NCI-H2196 (cell line): ENCODE measurements at regions not wholly inside any gene's neighbourhood (a gene's known extent, or its start where the extent isn't known, plus 50 kb on each side); places are given as distances from the start of the nearest gene placed in this dataset.
"Not testable (repeated sequence)": the region's sequence is repeated elsewhere in the genome, so short reads cannot be mapped to it uniquely, and the experiment has no call there.

ENCODE experiments used
- DNase-seq: peaks from one replicate; lab custom pipeline; 2025; ENCODE audit not compliant: unreplicated experiment; lab: John Stamatoyannopoulos, UW

DNA sequence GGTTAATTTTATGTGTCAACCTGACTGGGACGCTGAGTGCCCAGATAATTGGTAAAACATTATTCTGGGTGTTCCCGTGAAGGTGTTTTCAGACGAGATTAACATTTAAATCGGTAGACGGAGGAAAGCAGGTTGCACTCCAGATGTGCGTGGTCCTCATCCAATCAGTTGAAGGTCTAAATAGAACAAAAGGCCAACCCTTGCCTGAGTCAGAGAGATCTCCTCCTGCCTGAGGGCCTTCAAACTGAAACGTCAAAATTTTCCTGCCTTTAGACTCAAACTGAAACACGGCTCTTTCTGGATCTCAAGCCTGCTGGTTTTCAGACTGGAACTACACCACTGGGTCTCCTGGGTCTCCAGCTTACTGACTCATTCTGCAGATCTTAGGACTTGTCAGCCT is 70.9 kb downstream of the NPIPA5 start:
- DNase-seq = not testable (repeated sequence)

DNA sequence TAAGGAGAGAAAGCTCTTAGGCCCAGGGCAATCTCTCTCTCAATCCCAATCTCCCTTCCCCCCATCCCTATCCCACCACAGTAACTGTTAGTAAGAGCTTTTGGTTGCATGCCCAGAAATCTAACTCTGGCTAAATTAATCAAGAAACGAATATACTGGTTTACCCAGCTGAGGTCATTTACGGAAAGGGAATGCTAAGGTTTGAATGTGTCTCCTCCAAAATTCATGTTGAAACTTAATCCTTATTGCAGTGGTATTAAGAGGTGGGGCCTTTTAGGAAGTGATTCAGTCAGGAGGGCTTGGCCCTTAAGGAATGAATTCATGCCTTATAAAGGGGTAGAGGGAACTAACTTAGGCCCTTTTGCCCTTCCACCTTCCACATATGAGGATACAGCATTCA is 72.2 kb downstream of the NPIPA5 start:
- not testable (repeated sequence) for DNase-seq

DNA sequence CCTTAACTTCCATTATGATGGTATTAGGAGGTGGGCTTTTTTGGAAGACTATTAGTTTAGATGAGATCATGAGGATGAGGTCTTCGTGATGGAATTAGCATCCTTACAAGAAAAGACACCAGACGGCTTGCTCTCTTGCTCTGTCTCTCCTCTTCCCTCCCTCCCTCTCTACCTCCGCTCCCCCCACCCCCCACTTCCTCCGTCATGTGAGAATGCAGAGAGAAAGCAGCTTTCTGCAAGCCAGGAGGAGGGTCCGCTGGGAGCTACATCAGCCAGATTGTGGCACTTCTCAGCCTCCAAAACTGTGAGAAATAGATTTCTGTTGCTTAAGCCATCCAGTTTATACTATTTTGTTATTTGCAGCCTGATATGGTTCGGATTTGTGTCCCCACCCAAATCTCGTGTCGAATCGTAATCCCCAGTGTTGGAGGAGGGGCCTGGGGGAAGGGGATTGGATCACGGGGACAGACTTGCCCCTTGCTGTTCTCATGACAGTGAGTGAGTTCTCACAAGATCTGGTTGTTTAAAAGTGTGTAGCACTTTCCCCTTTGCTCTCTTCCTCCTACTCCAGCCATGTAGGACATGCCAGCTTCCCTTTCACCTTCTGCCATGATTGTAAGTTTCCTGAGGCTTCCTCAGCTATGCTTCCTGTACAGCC is 74.3 kb downstream of the NPIPA5 start:
- DNase-seq = not testable (repeated sequence)

DNA sequence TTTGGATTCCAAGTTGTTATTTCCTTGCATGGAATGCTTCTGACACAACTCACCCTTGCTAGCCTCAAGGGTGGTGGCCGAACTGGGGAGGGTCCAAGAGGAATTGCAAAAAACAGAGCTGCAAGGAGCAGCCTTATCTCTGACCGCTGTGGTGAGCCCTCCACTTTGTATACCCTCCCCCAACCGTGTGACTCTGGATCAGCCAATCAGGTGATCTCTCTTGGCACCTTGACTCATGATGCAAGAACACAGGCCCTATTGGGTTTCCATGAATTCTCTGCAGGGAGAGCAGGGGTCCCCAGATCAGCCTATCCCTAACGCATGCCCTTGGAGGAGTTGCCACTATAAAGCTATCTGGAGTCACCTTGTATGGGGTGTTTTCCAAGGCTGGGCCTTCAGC is 81.0 kb downstream of the NPIPA5 start:
- not testable (repeated sequence) for DNase-seq

DNA sequence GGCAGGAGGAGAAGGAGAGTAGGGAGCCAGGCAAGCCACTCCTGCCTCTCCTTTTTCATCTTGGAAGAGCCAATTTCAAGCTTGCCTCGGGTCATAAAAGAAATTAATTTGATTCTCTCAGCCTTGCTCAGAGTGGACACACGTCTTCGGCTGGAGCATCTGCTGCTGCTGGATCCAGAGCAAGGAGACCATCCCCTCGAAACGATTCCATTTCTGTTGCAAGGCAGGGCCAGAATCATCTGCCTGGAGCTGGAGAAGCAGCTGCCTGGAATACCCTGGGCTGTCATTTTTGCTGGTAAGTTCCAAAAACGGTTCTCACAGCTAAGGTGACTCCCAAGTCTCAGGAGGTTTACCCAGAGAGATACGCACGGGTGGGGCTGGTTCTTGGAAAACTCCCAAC is 103.3 kb downstream of the NPIPA5 start:
- not testable (repeated sequence) for DNase-seq

DNA sequence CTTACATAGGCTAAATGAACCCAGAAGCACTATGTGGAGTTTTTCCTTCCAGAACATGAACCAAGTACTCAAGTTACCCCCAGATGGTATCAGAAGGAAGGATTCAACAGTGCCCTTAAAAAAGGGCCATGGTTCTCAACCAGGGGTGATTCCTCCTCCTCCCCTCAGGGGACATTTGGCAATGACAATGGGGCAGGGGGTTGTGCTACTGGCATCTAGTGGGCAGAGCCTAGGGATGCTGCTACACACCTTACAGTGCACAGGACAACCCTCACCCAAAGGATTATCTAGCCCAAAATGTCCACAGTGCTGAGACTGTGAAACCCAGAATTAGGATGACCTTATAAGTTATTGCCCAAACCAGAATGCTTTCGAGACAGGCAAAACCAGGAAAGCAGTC is 104.1 kb downstream of the NPIPA5 start:
- DNase-seq = not testable (repeated sequence)

DNA sequence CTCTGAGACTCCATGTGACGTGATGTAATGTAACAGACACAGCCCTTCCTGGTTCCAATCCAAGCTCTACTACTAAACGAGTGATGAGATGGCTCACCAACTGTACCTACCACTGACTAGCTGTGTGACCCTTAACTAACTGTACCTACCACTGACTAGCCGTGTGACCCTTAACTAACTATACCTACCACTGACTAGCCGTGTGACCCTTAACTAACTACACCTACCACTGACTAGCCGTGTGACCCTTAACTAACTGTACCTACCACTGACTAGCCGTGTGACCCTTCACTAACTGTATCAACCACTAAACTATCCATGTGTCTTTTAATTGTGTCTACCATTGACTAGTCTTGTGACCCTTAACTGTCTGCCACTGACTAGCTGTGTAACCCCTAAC is 111.2 kb downstream of the NPIPA5 start:
- DNase-seq = not testable (repeated sequence)

DNA sequence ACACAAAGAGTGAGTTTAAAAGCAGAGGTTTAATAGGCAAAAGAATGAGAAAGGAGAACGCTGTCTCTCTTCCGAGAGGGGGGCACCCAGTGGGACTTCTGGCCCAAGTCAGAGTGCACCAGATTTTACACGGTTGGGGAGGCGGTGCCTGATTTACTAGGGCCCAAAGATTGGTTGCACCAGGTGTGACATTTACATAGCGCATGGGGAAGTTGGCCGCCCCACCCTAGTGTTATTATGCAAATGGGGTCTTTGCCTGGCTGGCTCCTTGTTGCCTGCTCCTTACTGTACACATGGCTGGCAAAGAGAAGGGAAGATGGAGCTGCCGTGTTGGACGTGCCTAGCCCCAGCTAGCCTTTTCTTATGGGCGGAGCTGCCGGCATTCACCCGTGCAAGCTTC is 115.9 kb downstream of the NPIPA5 start:
- not testable (repeated sequence) for DNase-seq

DNA sequence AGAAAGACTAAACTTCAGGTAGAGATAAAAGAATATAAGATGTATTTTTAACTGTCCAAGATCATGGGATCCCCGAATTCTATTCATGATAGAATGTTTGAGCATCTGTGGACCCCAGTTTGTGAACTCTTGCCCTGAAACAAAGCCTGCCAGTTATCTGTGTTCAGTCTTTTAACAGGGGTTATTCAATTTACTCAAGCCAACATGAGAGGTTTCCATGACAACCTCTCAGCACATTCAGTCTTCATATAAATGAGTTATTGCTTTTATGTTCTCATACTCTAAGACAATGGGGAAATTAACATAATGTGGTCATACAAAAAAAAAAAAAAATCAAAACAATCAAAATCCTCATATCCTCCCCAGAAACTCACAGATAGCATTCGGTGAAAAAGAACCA is 130.1 kb downstream of the NPIPA5 start:
- DNase-seq = not testable (repeated sequence)

DNA sequence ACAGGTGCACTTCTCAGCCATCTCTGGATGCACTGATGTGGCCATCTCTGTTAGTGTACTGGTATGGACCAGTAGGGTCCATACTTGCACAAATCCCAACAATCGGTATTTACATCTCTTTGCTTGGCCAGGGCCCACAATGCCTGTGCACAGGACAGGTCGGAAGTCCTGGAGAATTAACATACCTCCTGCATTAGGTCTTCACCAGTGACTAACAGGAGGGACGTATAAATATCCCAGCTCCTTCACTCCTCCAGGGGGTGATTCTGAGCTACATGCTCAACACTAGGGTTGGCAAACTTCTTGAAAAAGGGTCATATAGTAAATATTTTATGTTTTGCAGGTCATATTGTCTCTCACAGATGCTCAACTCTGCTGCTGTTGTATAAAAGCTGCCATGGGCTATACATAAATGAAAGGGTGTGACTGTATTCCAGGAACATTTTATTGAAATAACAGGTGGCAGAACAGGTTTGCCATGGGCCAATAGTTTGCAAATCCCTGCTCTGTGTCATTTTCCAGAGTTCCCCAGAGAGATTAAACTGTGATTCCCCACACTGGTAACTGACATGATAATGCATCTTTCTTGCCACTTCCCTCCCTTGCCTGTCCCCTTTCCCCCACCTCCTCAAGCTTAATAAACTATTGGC is 141.3 kb downstream of the NPIPA5 start:
- not testable (repeated sequence) for DNase-seq

DNA sequence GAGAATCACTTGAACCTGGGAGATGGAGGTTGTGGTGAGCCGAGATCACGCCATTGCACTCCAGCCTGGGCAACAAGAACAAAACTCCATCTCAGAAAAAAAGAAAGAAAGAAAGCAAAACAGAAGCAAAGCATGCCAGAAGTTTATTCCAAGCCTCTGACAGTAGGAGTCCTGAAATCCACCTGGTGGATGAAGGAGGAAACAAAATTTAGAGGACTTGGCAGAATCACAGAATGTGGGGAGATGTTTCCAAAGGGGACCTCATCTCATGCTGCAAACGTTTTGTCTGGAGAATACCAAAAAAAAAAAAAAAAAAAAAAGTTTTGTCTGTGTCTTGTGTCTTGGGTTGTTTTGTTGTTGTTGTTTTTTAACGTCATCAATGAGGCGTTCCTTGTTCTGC is 141.1 kb upstream of the RRN3 start:
- not testable (repeated sequence) for DNase-seq

DNA sequence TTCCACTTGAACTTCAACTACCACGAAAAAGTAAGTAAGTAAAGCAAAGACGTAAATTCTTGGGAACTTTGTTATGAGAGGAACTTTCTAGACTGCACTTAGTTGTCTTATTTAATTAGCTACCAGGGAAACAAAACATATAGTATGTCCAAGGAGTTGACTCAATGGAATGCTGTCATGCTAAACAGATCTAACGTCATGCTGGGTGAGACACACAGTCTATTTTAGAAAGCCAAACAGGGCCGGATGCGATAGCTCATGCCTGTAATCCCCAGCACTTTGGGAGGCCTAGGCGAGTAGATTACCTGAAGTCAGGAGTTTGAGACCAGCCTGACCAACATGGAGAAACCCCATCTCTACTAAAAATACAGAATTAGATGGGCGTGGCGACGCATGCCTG is 140.6 kb upstream of the RRN3 start:
- not testable (repeated sequence) for DNase-seq

DNA sequence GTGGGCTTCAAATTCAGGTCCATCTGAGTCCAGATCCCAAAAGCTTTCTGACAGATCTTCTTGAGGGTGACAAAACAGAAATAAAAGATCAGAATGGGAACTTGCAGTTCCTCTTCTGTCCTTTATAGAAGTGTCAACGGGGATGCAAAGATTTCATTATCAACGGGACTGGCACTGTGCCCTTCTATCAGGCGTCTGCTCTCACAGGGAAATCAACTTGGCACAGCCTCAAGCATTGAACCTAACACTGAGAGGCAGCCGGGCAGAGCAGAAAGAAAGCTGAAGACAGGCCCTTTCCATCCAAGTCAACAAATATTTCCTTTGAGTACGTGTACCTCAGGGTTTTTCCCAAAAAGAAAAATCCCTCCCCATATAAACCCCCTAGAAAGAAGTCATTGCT is 136.4 kb upstream of the RRN3 start:
- not testable (repeated sequence) for DNase-seq

DNA sequence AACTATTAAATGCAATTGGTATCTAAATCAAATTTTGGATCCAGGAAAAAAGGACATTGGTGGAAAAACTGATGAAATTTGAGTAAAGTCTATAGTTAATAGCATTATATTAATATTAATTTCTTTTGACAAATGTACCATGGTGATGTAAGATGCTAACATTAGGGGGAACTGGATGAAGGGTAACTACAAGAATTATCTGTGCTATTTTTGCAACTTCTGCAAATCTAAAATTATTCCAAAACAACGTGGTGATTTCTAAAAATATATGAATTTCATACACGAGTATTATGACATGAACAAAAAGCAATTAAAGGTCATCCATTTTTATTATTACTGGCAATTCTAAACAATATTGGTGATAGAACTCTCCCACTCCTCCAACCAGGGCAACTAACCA is 135.6 kb upstream of the RRN3 start:
- DNase-seq = not testable (repeated sequence)

DNA sequence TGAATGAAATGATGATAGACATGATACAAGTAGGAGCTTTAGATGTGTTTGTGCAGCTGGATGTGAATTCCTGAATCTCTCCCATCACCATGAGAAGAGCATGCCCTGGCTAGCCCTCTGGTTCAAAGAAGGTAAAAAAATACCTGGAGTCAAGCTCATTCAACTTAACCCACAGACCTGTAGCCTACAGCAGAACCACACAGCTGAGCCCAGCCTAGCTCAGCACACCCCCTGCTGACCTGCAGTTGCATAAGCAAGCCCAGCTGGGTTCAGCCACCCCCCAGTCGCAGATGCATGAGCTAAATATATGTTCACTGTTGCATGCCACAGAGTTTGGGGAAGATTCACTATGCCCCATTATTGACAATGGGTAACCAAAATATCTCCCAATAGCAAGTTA is 130.6 kb upstream of the RRN3 start:
- DNase-seq = not testable (repeated sequence)

DNA sequence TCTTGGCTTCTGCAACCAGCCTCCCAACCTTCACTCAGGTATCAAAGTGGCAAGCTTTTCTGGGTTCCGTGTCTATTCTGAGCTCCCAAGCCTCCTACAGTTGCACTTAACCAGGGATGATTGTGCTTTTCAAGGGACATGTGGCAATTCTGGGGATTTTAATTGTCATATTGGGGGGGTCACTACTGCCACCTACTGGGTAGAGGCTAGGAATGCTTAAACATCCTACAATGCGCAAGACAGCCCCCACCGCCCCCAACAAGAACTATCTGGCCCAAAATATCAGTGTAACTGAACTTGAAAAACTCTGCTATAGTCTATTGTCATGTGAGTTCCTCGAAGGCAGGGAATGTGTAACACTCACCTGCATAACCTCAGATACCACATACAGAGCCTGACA is 129.3 kb upstream of the RRN3 start:
- DNase-seq = not testable (repeated sequence)

DNA sequence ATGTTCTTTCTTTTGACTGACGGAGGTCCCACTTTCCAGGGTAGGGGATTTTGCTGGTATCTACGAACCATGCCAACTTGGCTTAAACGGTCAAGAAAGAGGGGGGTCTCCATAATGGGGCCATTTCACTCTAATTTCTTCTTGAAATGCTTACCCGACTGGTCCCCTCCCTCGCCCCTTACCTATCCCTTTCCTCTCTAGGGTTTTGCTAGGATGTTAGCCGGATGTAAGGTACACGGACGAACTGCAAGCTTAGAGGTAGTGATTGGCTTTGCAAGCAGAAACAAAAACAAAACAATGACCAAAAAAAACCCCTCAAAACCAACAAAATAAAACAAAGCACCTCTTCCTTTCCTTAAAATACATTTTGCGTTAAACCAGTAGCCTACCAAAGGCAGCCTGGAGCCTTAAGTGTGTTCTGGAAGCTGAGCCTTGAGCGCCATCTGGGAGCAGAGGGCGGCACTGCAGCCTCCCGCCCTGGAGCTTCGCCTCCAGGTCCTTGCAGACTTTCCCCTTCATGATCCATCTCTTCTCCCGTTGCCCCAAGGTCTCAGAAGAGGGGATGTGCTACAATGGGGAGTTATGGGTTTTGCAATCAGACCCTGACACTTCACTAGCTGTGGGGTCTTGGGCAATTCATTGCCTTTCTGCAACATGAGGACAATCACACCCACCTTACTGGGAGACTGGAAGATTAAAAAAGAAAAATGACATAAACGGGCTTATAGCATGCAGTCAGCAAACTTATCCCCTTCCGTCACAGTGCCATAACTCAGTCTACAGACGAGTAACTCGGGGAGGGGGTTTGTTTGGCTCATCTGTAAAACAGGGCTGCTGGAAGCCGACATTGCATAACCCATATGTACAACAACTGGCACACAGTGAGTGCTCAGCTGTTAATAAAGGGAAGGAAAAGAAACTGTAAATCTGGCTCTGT is 125.9 kb upstream of the RRN3 start:
- peak; percentile 2 for DNase-seq

DNA sequence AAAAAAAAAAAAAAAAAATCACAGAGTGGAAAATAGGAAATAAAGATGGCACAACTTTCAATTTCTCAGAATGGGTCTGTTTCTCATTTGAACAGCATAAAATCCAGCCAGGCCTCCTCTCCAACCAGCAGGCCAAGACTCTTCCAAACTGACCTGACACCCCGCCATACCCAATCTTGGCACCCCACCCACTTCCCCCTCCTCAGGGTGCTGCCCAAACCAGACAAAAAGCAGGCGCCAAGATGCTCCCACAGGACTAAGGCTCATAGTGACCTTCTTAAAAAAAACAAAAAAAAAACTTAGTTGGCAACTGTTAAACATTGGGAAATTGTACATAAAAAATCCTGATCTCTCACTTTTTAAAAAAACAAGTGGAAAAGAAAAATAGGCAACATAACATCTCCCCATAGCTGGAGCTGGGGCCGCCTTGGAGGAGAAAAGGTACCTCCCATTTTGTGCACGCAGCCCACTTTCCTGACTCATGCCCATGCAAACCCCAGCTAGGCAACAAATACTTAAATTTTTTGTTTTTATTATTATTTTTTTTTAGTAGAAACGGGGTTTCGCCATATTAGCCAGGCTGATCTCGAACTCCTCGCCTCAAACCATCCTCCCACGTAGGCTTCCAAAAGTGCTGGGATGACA is 124.9 kb upstream of the RRN3 start:
- not testable (repeated sequence) for DNase-seq

DNA sequence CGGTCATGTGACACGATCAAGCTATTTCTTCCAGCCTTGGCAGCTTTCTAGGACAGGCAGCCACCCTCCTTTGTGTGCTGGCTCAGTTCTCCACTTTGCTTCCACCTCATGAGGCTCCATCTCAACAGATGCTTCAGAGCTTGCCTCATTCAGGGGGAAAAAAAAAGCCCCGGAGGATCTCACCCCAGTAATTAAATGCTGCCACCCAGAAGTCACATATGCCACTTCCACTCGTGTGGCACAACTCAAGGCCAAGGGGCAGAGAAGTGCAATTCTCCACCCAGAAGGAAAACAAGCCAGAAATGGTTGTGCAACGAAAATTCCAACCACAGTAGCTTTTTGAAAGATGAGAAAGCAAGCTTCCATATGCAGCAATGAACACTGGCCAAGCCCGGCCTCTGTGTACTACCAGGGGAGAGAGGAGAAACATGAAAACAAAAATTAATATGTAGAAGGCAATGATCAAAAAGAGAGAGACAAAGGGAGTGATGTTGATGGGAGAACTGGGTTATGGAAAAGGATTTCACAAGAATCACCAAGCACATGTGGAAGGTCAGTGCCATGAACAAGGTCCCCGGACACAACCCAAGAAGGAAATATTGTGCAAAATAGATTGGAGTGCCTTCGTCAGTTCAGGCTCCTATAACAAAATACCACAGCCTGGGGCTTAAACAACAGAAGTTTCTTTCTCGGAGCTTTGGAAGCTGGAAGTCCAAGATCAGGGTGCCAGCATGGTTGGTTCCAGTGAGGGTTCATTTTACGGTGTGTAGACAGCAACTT is 113.3 kb upstream of the RRN3 start:
- DNase-seq = not testable (repeated sequence)

DNA sequence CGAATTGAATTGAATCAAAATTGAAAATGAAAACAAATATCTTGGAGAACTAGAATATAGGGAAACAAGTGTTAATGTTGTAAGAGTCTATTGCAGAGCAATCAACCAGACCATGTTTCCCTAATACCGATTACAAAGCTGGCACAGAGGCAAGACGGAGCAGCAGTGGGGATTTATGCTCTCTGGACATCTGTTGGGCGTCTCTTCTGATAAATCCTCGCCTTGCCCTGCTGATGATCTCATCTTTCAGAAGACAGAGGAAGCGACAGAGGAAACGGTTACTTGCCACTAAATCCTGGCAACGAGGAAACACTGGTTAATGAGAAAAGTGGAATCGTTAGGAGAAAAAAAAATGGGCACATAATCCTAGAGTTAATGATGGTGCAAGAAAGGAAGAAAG is 112.4 kb upstream of the RRN3 start:
- DNase-seq = not testable (repeated sequence)
